22Rv1 (cell line): ENCODE measurements at regions not wholly inside any gene's neighbourhood (a gene's known extent, or its start where the extent isn't known, plus 50 kb on each side); places are given as distances from the start of the nearest gene placed in this dataset.

Source experiments
- CTCF ChIP-seq: fragments of 450-650 bp; IDR thresholded peaks from 2 replicates; pipeline ENCODE4 v1.5.1; 2017; ENCODE audit warnings: mild to moderate bottlenecking
- ZFX ChIP-seq: fragments of 450-650 bp; IDR thresholded peaks from 2 replicates; pipeline ENCODE4 v1.6.1; 2017; ENCODE audit warnings: antibody characterized with exemption, borderline replicate concordance

- peak; percentile 12; the same call in 1 of the 2 replicates for TF ChIP-seq CTCF
- no peak for TF ChIP-seq ZFX
Measured at GRCh38 chr11:97683733-97684132, 1293.9 kb downstream of the JRKL start.
